VCaP (cell line): ENCODE measurements at regions not wholly inside any gene's neighbourhood (a gene's known extent, or its start where the extent isn't known, plus 50 kb on each side); places are given as distances from the start of the nearest gene placed in this dataset.

ENCODE experiments used
- H3K27ac ChIP-seq: fragments of 450-650 bp; 2 replicates; pipeline ENCODE4 v1.5.1; 2017
- CTCF ChIP-seq: fragments of 450-650 bp; conservative IDR thresholded peaks from 2 replicates; pipeline ENCODE4 v1.5.1; 2017; ENCODE audit warnings: mild to moderate bottlenecking, moderate library complexity

- H3K27ac ChIP-seq: peak overlapping the region; percentile 32
- TF ChIP-seq CTCF: no peak
Measured at GRCh38 chr5:161042443-161042842, 190.4 kb upstream of the ATP10B start.

GRCh38 chr5:161040818-161041217, 188.8 kb upstream of the ATP10B start:
- no peak overlapping the region for H3K27ac ChIP-seq
- TF ChIP-seq CTCF: no peak

- no peak for TF ChIP-seq CTCF
- H3K27ac ChIP-seq: no peak overlapping the region
Measured at GRCh38 chr5:161036296-161036695, 184.3 kb upstream of the ATP10B start.

GRCh38 chr5:161034451-161034850, 182.4 kb upstream of the ATP10B start:
- no peak for TF ChIP-seq CTCF
- no peak overlapping the region for H3K27ac ChIP-seq

GRCh38 chr5:161030229-161030628, 178.2 kb upstream of the ATP10B start:
- no peak for TF ChIP-seq CTCF
- no peak overlapping the region for H3K27ac ChIP-seq

- no peak overlapping the region for H3K27ac ChIP-seq
Measured at GRCh38 chr5:161027763-161028162, 175.8 kb upstream of the ATP10B start.

GRCh38 chr5:161023551-161023950, 171.5 kb upstream of the ATP10B start:
- H3K27ac ChIP-seq: no peak overlapping the region
- no peak for TF ChIP-seq CTCF

More at GRCh38 chr5:161027763-161028162, 175.8 kb upstream of the ATP10B start:
- TF ChIP-seq CTCF: no peak

- TF ChIP-seq CTCF: no peak
- no peak overlapping the region for H3K27ac ChIP-seq
Measured at GRCh38 chr5:161022151-161022550, 170.1 kb upstream of the ATP10B start.
